ENCODE measurements at regions not wholly inside any gene's neighbourhood (a gene's known extent, or its start where the extent isn't known, plus 50 kb on each side); places are given as distances from the start of the nearest gene placed in this dataset.

DNA sequence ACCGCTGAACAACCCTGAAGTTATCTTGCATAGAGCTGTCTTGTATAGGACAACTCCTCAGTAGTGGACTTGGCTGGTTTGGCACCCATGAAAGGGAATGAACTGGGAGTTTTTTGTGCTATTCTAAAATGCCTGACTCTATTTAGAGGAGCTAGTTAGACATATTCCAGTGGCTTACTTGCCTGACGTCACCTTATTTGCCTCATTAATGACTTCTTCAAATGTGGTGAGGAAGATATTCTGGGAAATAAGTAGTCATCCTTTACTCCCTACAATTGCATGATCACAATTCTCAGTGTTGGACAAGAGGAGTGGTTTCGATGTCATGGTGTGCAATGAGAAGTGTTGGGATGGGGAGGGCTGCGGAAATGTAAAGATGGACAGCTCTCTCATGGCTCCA lies 509.2 kb upstream of the MDFIC2 start:
- H3K4me2 ChIP-seq = no peak overlapping the region
- DNase-seq = no peak
- no peaks in the 10 kb centered on the region for H4K20me1 ChIP-seq (ENCODE audit: insufficient read depth)
- no peak overlapping the region for H3K27ac ChIP-seq (ENCODE audit: low read depth in 2 of 2, low read length in 1 of 2)
- ChIA-PET POLR2A (no interaction called here), CTCF (no interaction called here)
- TF ChIP-seq RXRA (IDR thresholded peaks at IDR 0.05; ENCODE audit: borderline replicate concordance, low read depth) (no peak), RCOR1 (IDR thresholded peaks at IDR 0.05; ENCODE audit: low read length) (no peak), MXI1 (IDR thresholded peaks at IDR 0.05; ENCODE audit: low read depth, low read length) (no peak), FOXJ3 (CRISPR knock-in tag; IDR thresholded peaks at IDR 0.05) (no peak), POLR2AphosphoS5 (IDR thresholded peaks at IDR 0.05; ENCODE audit: low read depth, low read length) (no peak), EP300 (IDR thresholded peaks at IDR 0.05; ENCODE audit: borderline replicate concordance in 1 of 2, low read depth in 1 of 2, low read length in 1 of 2) (no peak), TCF12 (IDR thresholded peaks at IDR 0.05) (no peak), USF2 (IDR thresholded peaks at IDR 0.05; ENCODE audit: borderline replicate concordance, low read depth, low read length) (no peak)
- peaks cover 4% of the 10 kb centered on the region for H3F3A ChIP-seq (replicated peaks; ENCODE audit: insufficient read depth)
- H3K36me3 ChIP-seq (replicated peaks in 1 of 2; ENCODE audit: control insufficient read depth in 1 of 2, insufficient read depth in 2 of 2, low read length in 1 of 2) = no peaks in the 10 kb centered on the region
- H3K4me3 ChIP-seq (ENCODE audit: low read depth in 2 of 2, low read length in 1 of 2) = no peak overlapping the region
- no peaks in the 10 kb centered on the region for H3K27me3 ChIP-seq (ENCODE audit: insufficient read depth)
- 84% methylated on average over 4 of the region's 4 CpGs for WGBS (ENCODE audit: low lambda C conversion rate)
- H2AFZ ChIP-seq (ENCODE audit: low read depth) = no peak overlapping the region
- no peaks in the 10 kb centered on the region for H3K79me2 ChIP-seq (ENCODE audit: insufficient read depth)
- no peaks in the 10 kb centered on the region for H3K9me3 ChIP-seq
- H3K9ac ChIP-seq = no peak overlapping the region
- H3K9me2 ChIP-seq = no peaks in the 10 kb centered on the region
- no peaks in the 10 kb centered on the region; a peak in 3 of 4 replicates for H3K4me1 ChIP-seq (ENCODE audit: control insufficient read depth in 1 of 2, insufficient read depth in 2 of 2, low read depth in 1 of 2, low read length in 1 of 2)

GRCh38 chr3:70820397-70820796 lies 508.0 kb upstream of the MDFIC2 start:
- Histone ChIP-seq H3K79me2 (ENCODE audit: insufficient read depth) (no peaks in the 10 kb centered on the region), H3K9me3 (no peaks in the 10 kb centered on the region), H3F3A (replicated peaks; ENCODE audit: insufficient read depth) (peaks cover 4% of the 10 kb centered on the region), H2AFZ (ENCODE audit: low read depth) (no peak overlapping the region), H4K20me1 (ENCODE audit: insufficient read depth) (no peaks in the 10 kb centered on the region), H3K36me3 (replicated peaks in 1 of 2; ENCODE audit: control insufficient read depth in 1 of 2, insufficient read depth in 2 of 2, low read length in 1 of 2) (no peaks in the 10 kb centered on the region), H3K27me3 (ENCODE audit: insufficient read depth) (no peaks in the 10 kb centered on the region), H3K9me2 (no peaks in the 10 kb centered on the region), H3K4me1 (ENCODE audit: control insufficient read depth in 1 of 2, insufficient read depth in 2 of 2, low read depth in 1 of 2, low read length in 1 of 2) (no peaks in the 10 kb centered on the region; a peak in 3 of 4 replicates), H3K4me3 (ENCODE audit: low read depth in 2 of 2, low read length in 1 of 2) (no peak overlapping the region), H3K4me2 (no peak overlapping the region), H3K9ac (no peak overlapping the region), H3K27ac (ENCODE audit: low read depth in 2 of 2, low read length in 1 of 2) (no peak overlapping the region)
- POLR2A ChIA-PET = no interaction called here
- TF ChIP-seq POLR2AphosphoS5 (IDR thresholded peaks at IDR 0.05; ENCODE audit: low read depth, low read length) (no peak), SMC3 (IDR thresholded peaks at IDR 0.05; ENCODE audit: low read depth, low read length) (no peak), GABPA (IDR thresholded peaks at IDR 0.05; ENCODE audit: low read depth) (no peak), RAD21 (IDR thresholded peaks at IDR 0.05; ENCODE audit: low read length) (no peak), MEF2A (IDR thresholded peaks at IDR 0.05; ENCODE audit: borderline replicate concordance, low read depth) (no peak), FOSL2 (IDR thresholded peaks at IDR 0.05; ENCODE audit: borderline replicate concordance, low read depth) (no peak), GATA2 (CRISPR knock-in tag; IDR thresholded peaks at IDR 0.05) (no peak), TEAD4 (IDR thresholded peaks at IDR 0.05; ENCODE audit: borderline replicate concordance, insufficient read depth) (no peak), RCOR1 (IDR thresholded peaks at IDR 0.05; ENCODE audit: low read length) (no peak), JUND (IDR thresholded peaks at IDR 0.05) (no peak), EP300 (IDR thresholded peaks at IDR 0.05; ENCODE audit: borderline replicate concordance in 1 of 2, low read depth in 1 of 2, low read length in 1 of 2) (no peak), FOXM1 (IDR thresholded peaks at IDR 0.05; ENCODE audit: low read depth) (no peak), TAF1 (IDR thresholded peaks at IDR 0.05; ENCODE audit: borderline replicate concordance, low read depth, low read length) (no peak), CHD2 (IDR thresholded peaks at IDR 0.05; ENCODE audit: low read length, partially characterized antibody) (no peak), YY1 (IDR thresholded peaks at IDR 0.05; ENCODE audit: low read depth) (no peak)
- TF ChIP-seq, protein P1, sequence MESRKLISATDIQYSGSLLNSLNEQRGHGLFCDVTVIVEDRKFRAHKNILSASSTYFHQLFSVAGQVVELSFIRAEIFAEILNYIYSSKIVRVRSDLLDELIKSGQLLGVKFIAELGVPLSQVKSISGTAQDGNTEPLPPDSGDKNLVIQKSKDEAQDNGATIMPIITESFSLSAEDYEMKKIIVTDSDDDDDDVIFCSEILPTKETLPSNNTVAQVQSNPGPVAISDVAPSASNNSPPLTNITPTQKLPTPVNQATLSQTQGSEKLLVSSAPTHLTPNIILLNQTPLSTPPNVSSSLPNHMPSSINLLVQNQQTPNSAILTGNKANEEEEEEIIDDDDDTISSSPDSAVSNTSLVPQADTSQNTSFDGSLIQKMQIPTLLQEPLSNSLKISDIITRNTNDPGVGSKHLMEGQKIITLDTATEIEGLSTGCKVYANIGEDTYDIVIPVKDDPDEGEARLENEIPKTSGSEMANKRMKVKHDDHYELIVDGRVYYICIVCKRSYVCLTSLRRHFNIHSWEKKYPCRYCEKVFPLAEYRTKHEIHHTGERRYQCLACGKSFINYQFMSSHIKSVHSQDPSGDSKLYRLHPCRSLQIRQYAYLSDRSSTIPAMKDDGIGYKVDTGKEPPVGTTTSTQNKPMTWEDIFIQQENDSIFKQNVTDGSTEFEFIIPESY (IDR thresholded peaks at IDR 0.05; ENCODE audit: borderline replicate concordance, low read depth) = no peak
- TF ChIP-seq, protein P2, sequence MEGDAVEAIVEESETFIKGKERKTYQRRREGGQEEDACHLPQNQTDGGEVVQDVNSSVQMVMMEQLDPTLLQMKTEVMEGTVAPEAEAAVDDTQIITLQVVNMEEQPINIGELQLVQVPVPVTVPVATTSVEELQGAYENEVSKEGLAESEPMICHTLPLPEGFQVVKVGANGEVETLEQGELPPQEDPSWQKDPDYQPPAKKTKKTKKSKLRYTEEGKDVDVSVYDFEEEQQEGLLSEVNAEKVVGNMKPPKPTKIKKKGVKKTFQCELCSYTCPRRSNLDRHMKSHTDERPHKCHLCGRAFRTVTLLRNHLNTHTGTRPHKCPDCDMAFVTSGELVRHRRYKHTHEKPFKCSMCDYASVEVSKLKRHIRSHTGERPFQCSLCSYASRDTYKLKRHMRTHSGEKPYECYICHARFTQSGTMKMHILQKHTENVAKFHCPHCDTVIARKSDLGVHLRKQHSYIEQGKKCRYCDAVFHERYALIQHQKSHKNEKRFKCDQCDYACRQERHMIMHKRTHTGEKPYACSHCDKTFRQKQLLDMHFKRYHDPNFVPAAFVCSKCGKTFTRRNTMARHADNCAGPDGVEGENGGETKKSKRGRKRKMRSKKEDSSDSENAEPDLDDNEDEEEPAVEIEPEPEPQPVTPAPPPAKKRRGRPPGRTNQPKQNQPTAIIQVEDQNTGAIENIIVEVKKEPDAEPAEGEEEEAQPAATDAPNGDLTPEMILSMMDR (IDR thresholded peaks at IDR 0.05) = no peak
- CTCF ChIA-PET = no interaction called here
- DNase-seq = no peak
- WGBS (ENCODE audit: low lambda C conversion rate) = 44% methylated on average over 1 of the region's 1 CpG
